ENCODE measurements at regions not wholly inside any gene's neighbourhood (a gene's known extent, or its start where the extent isn't known, plus 50 kb on each side); places are given as distances from the start of the nearest gene placed in this dataset.

GRCh38 chr7:47154791-47155190 lies 427.1 kb downstream of the TNS3 start:
- no peaks in the 10 kb centered on the region for H3K27me3 ChIP-seq (ENCODE audit: control insufficient read depth, insufficient read depth, low read length)
- H3K4me3 ChIP-seq (ENCODE audit: low read depth, low read length): no peak overlapping the region
- H3K9me3 ChIP-seq (ENCODE audit: control insufficient read depth, insufficient read depth, low read length): peaks cover 2% of the 10 kb centered on the region
- no peaks in the 10 kb centered on the region for H3K36me3 ChIP-seq (ENCODE audit: control insufficient read depth, insufficient read depth, low read length)
- H3K9ac ChIP-seq (ENCODE audit: low read depth, low read length): no peak overlapping the region
- peaks cover 2% of the 10 kb centered on the region for H3K4me1 ChIP-seq (ENCODE audit: control insufficient read depth, insufficient read depth, low read length)

- H3K4me3 ChIP-seq (ENCODE audit: low read depth, low read length): no peak overlapping the region
- H3K27me3 ChIP-seq (ENCODE audit: control insufficient read depth, insufficient read depth, low read length): no peaks in the 10 kb centered on the region
- no peaks in the 10 kb centered on the region for H3K36me3 ChIP-seq (ENCODE audit: control insufficient read depth, insufficient read depth, low read length)
- H3K9ac ChIP-seq (ENCODE audit: low read depth, low read length): no peak overlapping the region
- peaks cover 2% of the 10 kb centered on the region for H3K4me1 ChIP-seq (ENCODE audit: control insufficient read depth, insufficient read depth, low read length)
- no peaks in the 10 kb centered on the region for H3K9me3 ChIP-seq (ENCODE audit: control insufficient read depth, insufficient read depth, low read length)
Measured at GRCh38 chr7:47153576-47153975, 428.3 kb downstream of the TNS3 start.

GRCh38 chr7:47153058-47153457 lies 428.9 kb downstream of the TNS3 start:
- Histone ChIP-seq H3K9me3 (ENCODE audit: control insufficient read depth, insufficient read depth, low read length) (no peaks in the 10 kb centered on the region), H3K4me3 (ENCODE audit: low read depth, low read length) (no peak overlapping the region), H3K9ac (ENCODE audit: low read depth, low read length) (no peak overlapping the region), H3K27me3 (ENCODE audit: control insufficient read depth, insufficient read depth, low read length) (no peaks in the 10 kb centered on the region), H3K36me3 (ENCODE audit: control insufficient read depth, insufficient read depth, low read length) (no peaks in the 10 kb centered on the region), H3K4me1 (ENCODE audit: control insufficient read depth, insufficient read depth, low read length) (peaks cover 2% of the 10 kb centered on the region)

- Histone ChIP-seq H3K4me3 (ENCODE audit: low read depth, low read length) (no peak overlapping the region), H3K36me3 (ENCODE audit: control insufficient read depth, insufficient read depth, low read length) (no peaks in the 10 kb centered on the region), H3K4me1 (ENCODE audit: control insufficient read depth, insufficient read depth, low read length) (peaks cover 2% of the 10 kb centered on the region), H3K9ac (ENCODE audit: low read depth, low read length) (no peak overlapping the region), H3K9me3 (ENCODE audit: control insufficient read depth, insufficient read depth, low read length) (no peaks in the 10 kb centered on the region), H3K27me3 (ENCODE audit: control insufficient read depth, insufficient read depth, low read length) (no peaks in the 10 kb centered on the region)
Measured at GRCh38 chr7:47152307-47152706, 429.6 kb downstream of the TNS3 start.

- Histone ChIP-seq H3K27me3 (ENCODE audit: control insufficient read depth, insufficient read depth, low read length) (no peaks in the 10 kb centered on the region), H3K4me1 (ENCODE audit: control insufficient read depth, insufficient read depth, low read length) (peaks cover 2% of the 10 kb centered on the region), H3K9me3 (ENCODE audit: control insufficient read depth, insufficient read depth, low read length) (no peaks in the 10 kb centered on the region), H3K4me3 (ENCODE audit: low read depth, low read length) (no peak overlapping the region), H3K36me3 (ENCODE audit: control insufficient read depth, insufficient read depth, low read length) (no peaks in the 10 kb centered on the region), H3K9ac (ENCODE audit: low read depth, low read length) (no peak overlapping the region)
Measured at GRCh38 chr7:47150497-47151260, 431.2 kb downstream of the TNS3 start.

- Histone ChIP-seq H3K4me1 (ENCODE audit: control insufficient read depth, insufficient read depth, low read length) (peaks cover 2% of the 10 kb centered on the region), H3K4me3 (ENCODE audit: low read depth, low read length) (no peak overlapping the region), H3K27me3 (ENCODE audit: control insufficient read depth, insufficient read depth, low read length) (no peaks in the 10 kb centered on the region), H3K36me3 (ENCODE audit: control insufficient read depth, insufficient read depth, low read length) (no peaks in the 10 kb centered on the region), H3K9me3 (ENCODE audit: control insufficient read depth, insufficient read depth, low read length) (no peaks in the 10 kb centered on the region), H3K9ac (ENCODE audit: low read depth, low read length) (no peak overlapping the region)
Measured at GRCh38 chr7:47149971-47150370, 431.9 kb downstream of the TNS3 start.

- no peak overlapping the region for H3K4me3 ChIP-seq (ENCODE audit: low read depth, low read length)
- no peak overlapping the region for H3K9ac ChIP-seq (ENCODE audit: low read depth, low read length)
- H3K9me3 ChIP-seq (ENCODE audit: control insufficient read depth, insufficient read depth, low read length): no peaks in the 10 kb centered on the region
- H3K4me1 ChIP-seq (ENCODE audit: control insufficient read depth, insufficient read depth, low read length): peaks cover 2% of the 10 kb centered on the region
- H3K36me3 ChIP-seq (ENCODE audit: control insufficient read depth, insufficient read depth, low read length): no peaks in the 10 kb centered on the region
- no peaks in the 10 kb centered on the region for H3K27me3 ChIP-seq (ENCODE audit: control insufficient read depth, insufficient read depth, low read length)
Measured at GRCh38 chr7:47149208-47149839, 432.6 kb downstream of the TNS3 start.

GRCh38 chr7:47148536-47149207 lies 433.2 kb downstream of the TNS3 start:
- no peaks in the 10 kb centered on the region for H3K36me3 ChIP-seq (ENCODE audit: control insufficient read depth, insufficient read depth, low read length)

GRCh38 chr7:47147213-47147631 lies 434.7 kb downstream of the TNS3 start:
- H3K27me3 ChIP-seq (ENCODE audit: control insufficient read depth, insufficient read depth, low read length): no peaks in the 10 kb centered on the region
- no peaks in the 10 kb centered on the region for H3K36me3 ChIP-seq (ENCODE audit: control insufficient read depth, insufficient read depth, low read length)

More at GRCh38 chr7:47148536-47149207, 433.2 kb downstream of the TNS3 start:
- no peaks in the 10 kb centered on the region for H3K27me3 ChIP-seq (ENCODE audit: control insufficient read depth, insufficient read depth, low read length)
- peaks cover 2% of the 10 kb centered on the region for H3K4me1 ChIP-seq (ENCODE audit: control insufficient read depth, insufficient read depth, low read length)
- H3K4me3 ChIP-seq (ENCODE audit: low read depth, low read length): no peak overlapping the region
- no peak overlapping the region for H3K9ac ChIP-seq (ENCODE audit: low read depth, low read length)
- H3K9me3 ChIP-seq (ENCODE audit: control insufficient read depth, insufficient read depth, low read length): no peaks in the 10 kb centered on the region

GRCh38 chr7:47145982-47146381 lies 435.9 kb downstream of the TNS3 start:
- Histone ChIP-seq H3K4me1 (ENCODE audit: control insufficient read depth, insufficient read depth, low read length) (no peaks in the 10 kb centered on the region), H3K4me3 (ENCODE audit: low read depth, low read length) (no peak overlapping the region), H3K36me3 (ENCODE audit: control insufficient read depth, insufficient read depth, low read length) (no peaks in the 10 kb centered on the region), H3K9me3 (ENCODE audit: control insufficient read depth, insufficient read depth, low read length) (no peaks in the 10 kb centered on the region), H3K27me3 (ENCODE audit: control insufficient read depth, insufficient read depth, low read length) (no peaks in the 10 kb centered on the region), H3K9ac (ENCODE audit: low read depth, low read length) (no peak overlapping the region)

More at GRCh38 chr7:47147213-47147631, 434.7 kb downstream of the TNS3 start:
- H3K9ac ChIP-seq (ENCODE audit: low read depth, low read length): no peak overlapping the region
- no peaks in the 10 kb centered on the region for H3K9me3 ChIP-seq (ENCODE audit: control insufficient read depth, insufficient read depth, low read length)
- H3K4me3 ChIP-seq (ENCODE audit: low read depth, low read length): no peak overlapping the region
- H3K4me1 ChIP-seq (ENCODE audit: control insufficient read depth, insufficient read depth, low read length): no peaks in the 10 kb centered on the region

GRCh38 chr7:47145186-47145725 lies 436.7 kb downstream of the TNS3 start:
- Histone ChIP-seq H3K4me3 (ENCODE audit: low read depth, low read length) (no peak overlapping the region), H3K27me3 (ENCODE audit: control insufficient read depth, insufficient read depth, low read length) (no peaks in the 10 kb centered on the region), H3K9ac (ENCODE audit: low read depth, low read length) (no peak overlapping the region), H3K36me3 (ENCODE audit: control insufficient read depth, insufficient read depth, low read length) (no peaks in the 10 kb centered on the region), H3K4me1 (ENCODE audit: control insufficient read depth, insufficient read depth, low read length) (no peaks in the 10 kb centered on the region), H3K9me3 (ENCODE audit: control insufficient read depth, insufficient read depth, low read length) (no peaks in the 10 kb centered on the region)
